ENCODE measurements at regions not wholly inside any gene's neighbourhood (a gene's known extent, or its start where the extent isn't known, plus 50 kb on each side); places are given as distances from the start of the nearest gene placed in this dataset.
"Not testable (repeated sequence)": the region's sequence is repeated elsewhere in the genome, so short reads cannot be mapped to it uniquely, and the experiment has no call there.

DNA sequence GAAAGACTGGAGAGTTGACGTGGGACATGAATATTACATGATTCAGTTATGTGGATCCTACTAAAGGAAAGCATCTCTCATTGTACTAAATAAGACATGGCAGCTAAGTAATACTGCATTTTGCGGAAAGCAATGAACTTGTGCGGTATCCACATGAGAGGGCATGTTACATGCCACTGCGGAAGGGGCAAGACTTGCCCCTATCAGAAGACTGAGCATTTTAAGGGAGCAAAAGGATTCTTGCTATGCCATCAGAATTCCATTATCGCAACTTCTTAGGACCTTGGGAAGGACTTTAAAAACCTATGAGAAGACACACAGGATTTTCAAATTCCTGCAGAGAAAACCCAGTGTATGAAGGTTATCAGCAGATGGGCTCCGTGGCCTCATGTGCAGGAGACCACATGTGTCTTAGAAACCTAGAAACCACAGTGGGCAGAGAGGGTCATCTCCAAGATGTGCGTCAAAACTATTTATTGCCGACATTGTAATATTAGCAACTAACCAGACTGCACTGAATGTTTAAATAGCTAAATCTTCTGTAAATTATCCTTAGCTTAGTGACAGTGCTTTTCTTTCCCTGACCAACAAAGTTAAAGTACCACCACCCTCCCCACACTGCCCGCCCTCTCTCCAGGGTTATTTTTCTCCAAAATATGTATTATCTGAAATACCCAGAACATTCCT lies 457.7 kb downstream of the ICE1 start:
- H3K4me3 ChIP-seq (ENCODE audit: control insufficient read depth, low read depth, low read length) = no peak overlapping the region
- TF ChIP-seq, protein P1, sequence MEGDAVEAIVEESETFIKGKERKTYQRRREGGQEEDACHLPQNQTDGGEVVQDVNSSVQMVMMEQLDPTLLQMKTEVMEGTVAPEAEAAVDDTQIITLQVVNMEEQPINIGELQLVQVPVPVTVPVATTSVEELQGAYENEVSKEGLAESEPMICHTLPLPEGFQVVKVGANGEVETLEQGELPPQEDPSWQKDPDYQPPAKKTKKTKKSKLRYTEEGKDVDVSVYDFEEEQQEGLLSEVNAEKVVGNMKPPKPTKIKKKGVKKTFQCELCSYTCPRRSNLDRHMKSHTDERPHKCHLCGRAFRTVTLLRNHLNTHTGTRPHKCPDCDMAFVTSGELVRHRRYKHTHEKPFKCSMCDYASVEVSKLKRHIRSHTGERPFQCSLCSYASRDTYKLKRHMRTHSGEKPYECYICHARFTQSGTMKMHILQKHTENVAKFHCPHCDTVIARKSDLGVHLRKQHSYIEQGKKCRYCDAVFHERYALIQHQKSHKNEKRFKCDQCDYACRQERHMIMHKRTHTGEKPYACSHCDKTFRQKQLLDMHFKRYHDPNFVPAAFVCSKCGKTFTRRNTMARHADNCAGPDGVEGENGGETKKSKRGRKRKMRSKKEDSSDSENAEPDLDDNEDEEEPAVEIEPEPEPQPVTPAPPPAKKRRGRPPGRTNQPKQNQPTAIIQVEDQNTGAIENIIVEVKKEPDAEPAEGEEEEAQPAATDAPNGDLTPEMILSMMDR (IDR thresholded peaks at IDR 0.05; ENCODE audit: control insufficient read depth, insufficient read depth, low read depth, low read length, missing control alignments) = no peak
- no peak for DNase-seq (ENCODE audit: low read depth)

DNA sequence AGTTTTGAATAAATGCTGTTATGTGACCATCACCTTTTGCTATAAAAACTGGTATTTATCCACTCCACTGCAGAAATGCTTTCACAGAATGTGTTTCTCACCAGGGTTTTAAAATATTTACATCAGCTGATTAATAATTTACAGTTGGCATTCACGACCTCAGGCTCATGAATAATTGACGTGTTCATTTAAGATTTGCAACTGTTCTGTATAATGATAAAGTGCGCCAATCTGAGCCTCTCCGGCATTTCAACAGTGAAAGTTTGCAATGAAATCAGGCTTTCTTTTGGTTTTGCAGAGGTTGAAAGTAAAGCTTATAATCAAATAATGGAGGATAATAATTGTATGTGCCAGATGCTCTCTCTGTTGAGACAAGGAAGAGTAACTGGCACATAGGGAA lies 434.9 kb downstream of the ICE1 start:
- DNase-seq (ENCODE audit: low read depth) = no peak
- no peak overlapping the region for H3K4me3 ChIP-seq (ENCODE audit: control insufficient read depth, low read depth, low read length)
- TF ChIP-seq, protein P1 (IDR thresholded peaks at IDR 0.05; ENCODE audit: control insufficient read depth, insufficient read depth, low read depth, low read length, missing control alignments) = no peak

DNA sequence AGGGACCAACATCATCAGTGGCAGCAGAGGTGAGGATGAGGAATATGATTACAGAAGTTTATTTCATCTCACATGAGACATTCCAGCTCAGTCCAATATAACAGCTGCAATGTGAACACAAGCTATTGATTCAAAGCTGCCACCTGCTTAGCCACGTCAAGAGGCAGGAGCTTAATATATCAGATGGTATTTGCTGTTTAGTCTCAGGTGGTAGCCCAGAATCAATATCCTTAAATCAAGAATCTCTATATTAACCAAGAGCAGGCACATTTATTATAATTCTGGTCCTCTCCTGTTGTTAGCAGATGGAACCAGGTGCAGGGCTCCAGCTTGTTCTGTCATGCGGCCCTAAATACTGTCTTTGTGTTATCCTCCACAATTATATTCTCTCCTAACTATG lies 431.6 kb downstream of the ICE1 start:
- TF ChIP-seq, protein P1 (IDR thresholded peaks at IDR 0.05; ENCODE audit: control insufficient read depth, insufficient read depth, low read depth, low read length, missing control alignments) = no peak
- DNase-seq (ENCODE audit: low read depth) = no peak
- no peak overlapping the region for H3K4me3 ChIP-seq (ENCODE audit: control insufficient read depth, low read depth, low read length)

DNA sequence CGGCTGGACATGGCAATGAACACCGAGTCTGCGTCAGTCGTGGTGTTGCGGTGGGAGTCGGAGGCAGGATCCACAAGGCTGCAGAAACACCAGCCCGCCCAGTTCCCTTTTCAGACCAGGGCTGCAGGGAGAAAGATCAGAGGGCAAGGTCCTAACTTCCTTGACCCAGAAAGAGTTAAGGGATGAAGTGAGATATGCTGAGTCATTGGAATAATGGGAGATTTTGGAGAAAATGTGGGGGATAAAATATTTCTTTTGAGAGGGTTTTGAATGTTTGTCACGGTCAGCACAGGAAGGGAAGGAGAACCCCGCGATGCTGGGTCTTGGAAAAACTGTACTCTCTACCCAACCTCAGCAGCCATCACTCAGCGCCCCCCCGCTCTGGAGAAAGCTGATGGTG lies 416.0 kb downstream of the ICE1 start:
- no peak overlapping the region for H3K4me3 ChIP-seq (ENCODE audit: control insufficient read depth, low read depth, low read length)
- TF ChIP-seq, protein P1 (IDR thresholded peaks at IDR 0.05; ENCODE audit: control insufficient read depth, insufficient read depth, low read depth, low read length, missing control alignments) = no peak
- DNase-seq (ENCODE audit: low read depth) = no peak

DNA sequence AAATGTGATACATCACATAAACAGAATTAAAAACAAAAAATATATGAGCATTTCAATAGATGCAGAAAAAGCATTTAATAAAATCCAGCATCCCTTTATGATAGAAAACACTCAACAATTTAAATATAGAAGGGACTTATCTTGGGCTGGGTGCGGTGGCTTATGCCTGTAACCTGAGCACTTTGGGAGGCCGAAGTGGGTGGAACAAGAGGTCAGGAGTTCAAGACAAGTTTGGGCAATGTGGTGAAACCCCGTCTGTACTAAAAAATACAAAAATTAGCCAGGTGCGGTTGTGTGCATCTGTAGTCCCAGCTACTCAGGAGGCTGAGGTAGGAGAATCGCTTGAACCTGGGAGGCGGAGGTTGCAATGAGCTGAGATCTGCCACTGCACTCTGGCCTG lies 409.1 kb downstream of the ICE1 start:
- DNase-seq (ENCODE audit: low read depth); H3K4me3 ChIP-seq (ENCODE audit: control insufficient read depth, low read depth, low read length): not testable (repeated sequence)

DNA sequence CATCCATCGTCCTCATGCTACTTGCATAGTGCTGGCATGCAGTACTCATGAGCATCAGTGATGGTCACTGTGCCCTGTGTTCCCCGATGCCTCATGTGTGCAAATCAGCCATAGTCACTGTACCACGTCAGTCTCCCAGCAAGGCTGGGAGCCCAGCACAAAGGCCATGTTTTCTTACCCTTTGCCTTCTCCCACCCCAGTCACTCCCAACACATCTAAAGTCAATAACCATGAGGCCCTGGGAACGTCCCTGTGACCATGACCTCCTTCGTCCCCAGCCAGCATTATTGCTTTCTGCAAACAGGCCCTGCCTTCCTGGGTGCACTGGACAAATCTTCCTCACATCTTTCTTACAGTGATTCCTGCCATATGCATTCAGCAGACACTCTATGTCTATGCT lies 406.1 kb downstream of the ICE1 start:
- no peak overlapping the region for H3K4me3 ChIP-seq (ENCODE audit: control insufficient read depth, low read depth, low read length)
- TF ChIP-seq, protein P1 (IDR thresholded peaks at IDR 0.05; ENCODE audit: control insufficient read depth, insufficient read depth, low read depth, low read length, missing control alignments) = no peak
- no peak for DNase-seq (ENCODE audit: low read depth)

DNA sequence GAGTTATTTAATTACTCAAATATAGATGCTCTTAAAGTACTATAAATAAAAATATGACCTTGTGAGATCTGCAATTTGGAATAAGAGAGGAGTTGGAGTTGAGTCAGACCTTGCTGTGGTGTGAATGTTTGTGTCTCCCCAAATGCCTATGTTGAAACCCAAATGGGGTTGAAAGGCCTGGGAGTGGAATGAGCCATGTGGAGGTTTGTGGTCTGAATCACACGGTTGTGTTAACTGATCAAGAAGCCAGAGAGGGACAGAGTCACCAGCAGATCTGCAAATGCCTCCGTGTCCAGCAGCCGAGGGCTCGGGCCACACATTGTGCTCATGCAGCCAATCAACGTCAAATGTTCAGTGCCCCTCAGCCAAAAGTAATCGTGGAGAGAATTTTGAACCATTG lies 404.4 kb downstream of the ICE1 start:
- TF ChIP-seq, protein P1 (IDR thresholded peaks at IDR 0.05; ENCODE audit: control insufficient read depth, insufficient read depth, low read depth, low read length, missing control alignments) = no peak
- no peak for DNase-seq (ENCODE audit: low read depth)
- no peak overlapping the region for H3K4me3 ChIP-seq (ENCODE audit: control insufficient read depth, low read depth, low read length)

All from AG09309 (cell line).